C1 segment of cervical spinal cord (tissue), 14 donors: ENCODE measurements at regions not wholly inside any gene's neighbourhood (a gene's known extent, or its start where the extent isn't known, plus 50 kb on each side); places are given as distances from the start of the nearest gene placed in this dataset.
"Not testable (repeated sequence)": the region's sequence is repeated elsewhere in the genome, so short reads cannot be mapped to it uniquely, and the experiment has no call there.

Source experiments
- DNase-seq, 14 donors: peaks; one replicate each; lab custom pipeline; 2025; lab: John Stamatoyannopoulos, UW

DNA sequence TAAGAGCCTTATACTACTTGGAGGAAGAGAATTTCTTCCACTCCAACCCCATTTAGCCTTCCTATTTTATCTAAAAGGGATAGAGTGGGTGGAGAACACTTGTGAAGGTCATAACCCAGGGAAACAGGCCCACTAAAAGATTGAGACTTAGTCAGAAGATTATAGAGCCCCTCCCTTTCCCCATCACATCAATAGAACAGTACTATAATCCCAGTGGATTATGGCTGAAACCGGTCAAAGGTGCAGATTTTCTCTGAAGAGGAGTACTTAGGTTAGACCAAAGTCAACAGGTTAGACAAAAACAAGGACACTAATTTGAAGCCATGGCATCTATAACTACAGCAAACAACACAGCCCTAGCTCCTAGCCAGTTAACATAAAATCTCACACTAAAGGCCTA, 330.9 kb upstream of the NOX3 start:
- DNase-seq: no peak

DNA sequence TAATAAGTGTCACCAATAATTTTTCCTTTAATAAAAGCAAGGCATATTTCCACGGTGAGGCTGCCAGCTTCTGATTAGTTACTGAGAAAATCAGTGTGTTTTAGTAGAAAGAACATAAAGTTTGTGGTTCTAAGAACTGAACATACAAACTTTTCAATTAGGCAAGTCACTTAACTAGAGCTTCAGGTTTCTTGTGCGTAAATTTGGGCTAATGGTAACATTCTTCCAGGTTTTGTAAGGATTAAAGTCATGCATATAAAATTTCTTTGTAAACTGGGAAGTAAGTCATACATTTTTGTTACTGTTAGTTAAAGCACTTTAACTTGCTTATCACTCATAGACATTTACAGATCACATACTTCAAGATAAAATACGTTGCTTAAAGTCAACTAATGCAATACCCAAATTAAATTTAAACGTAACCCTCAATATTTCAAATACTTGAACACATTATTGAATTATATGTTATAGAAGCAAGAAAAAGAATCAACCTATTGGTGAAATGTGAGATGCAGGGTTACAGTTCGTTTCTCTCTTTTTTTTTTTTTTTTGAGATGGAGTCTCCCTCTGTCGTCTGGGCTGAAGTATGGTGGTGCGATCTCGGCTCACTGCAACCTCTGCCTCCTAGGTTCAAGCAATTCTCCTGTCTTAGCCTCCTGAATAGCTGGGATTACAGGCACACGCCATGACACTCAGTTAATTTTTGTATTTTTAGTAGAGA, 327.3 kb upstream of the NOX3 start:
- no peak for DNase-seq

DNA sequence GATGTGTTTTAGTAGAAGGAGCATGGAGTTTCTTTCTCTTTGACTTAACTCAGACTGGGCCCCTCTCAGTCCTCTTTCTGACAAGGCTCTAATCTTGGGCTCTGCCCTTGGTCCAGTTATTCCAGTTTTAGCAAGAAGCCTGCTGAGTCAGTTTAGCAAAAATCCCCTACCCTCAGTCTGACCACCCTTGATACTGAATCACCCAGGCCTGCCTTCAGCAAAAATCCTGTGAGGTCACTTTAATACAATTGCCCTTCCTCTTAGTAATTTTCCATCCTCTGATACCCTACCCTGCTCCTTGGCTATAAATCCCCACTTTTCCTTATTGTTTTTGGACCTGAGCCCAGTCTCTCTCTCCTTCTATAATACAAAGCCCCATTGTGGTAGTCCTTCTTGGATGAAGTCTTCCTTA, 326.7 kb upstream of the NOX3 start:
- DNase-seq: no peak

DNA sequence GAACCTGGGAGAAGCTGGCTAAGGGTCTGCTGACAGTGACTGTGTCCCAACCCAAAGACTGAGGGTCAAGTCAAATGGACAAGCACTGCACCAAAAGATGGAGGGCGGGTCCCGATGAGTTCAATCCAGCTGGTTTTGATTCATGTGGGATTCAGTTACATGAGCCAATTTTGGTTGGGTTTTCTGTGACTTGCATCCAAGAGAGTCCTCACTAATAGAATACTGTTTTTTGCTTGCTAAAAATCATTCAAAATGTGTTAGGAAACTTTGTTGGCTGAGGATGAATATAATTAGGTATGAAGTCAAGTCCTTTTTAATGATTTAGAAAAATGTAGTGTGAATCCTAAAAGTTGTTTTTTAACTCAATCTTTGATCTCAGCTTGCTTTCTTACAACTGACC, 323.8 kb upstream of the NOX3 start:
- DNase-seq: no peak

DNA sequence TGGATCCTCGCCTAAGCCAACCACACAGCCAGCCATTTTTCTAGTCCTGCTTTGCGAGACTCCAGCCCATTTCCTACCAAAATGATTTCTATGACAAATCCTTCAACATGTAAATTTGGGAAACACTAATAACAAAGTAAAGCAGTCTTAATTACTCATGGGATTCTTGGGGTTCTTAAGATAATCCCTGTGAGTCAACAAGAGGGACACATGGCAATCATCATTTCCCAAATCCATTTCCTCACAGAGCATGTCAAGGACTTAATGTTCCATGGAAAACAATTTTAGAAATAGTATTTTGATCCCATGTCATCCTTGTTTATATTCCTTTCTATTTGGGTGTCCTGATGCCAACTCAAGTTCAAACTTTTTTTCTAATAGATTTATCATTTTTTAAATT, 322.7 kb upstream of the NOX3 start:
- no peak for DNase-seq

DNA sequence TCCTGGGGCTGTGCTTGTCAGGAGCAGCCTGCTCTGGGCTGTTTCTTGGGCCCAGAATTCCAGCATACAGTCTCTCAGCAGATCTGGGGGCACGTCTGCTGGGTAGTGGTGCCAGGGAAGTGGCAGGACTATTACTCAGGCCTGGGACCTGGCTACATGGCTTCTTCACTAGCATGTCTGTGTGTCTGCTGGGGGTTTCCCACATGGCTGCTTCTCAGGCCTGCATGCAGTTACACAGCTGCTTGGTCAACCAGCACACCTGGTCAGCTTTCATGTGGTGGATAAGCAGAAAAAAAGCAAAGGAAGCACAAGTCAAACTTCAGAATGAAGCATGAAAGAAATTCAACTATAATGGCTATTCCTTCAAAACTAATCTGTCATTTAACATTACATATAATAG, 316.2 kb upstream of the NOX3 start:
- DNase-seq: no peak

DNA sequence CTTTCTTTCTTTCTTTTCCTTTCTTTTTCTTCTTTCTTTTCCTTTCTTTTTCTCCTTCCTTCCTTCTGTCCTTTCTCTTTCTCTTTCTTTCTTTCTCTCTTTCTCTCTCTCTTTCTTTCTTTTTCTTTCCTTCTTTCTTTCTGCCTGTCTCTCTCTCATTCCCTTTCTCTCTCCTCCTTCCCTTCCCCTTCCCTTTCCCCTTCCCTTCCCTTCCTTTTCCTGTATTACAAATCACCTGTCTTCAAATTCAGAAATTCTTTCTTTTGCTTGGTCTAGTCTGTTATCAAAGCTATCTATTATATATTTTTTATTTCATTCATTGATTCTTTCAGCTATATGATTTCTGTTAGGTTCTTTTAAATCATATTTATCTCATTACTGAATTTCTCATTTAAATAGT, 315.2 kb upstream of the NOX3 start:
- DNase-seq: no peak

DNA sequence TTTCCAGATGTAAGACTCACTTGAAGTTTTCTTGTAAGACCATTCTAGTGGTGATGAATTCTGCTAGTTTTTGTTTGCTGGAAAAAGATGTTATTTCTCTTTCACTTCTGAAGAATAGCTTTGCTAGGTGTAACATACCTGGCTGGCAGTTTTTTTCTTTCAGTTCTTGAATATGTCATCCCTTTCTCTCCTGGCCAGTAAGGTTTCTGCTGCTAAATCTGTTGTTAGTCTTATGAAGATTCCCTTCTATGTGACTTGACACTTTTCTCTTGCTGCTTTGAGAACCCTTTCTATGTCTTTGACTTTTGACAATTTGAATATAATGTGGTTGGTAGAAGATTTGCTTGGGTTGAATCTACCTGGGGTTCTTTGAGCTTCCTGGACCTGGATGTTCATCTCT, 314.7 kb upstream of the NOX3 start:
- DNase-seq: no peak

DNA sequence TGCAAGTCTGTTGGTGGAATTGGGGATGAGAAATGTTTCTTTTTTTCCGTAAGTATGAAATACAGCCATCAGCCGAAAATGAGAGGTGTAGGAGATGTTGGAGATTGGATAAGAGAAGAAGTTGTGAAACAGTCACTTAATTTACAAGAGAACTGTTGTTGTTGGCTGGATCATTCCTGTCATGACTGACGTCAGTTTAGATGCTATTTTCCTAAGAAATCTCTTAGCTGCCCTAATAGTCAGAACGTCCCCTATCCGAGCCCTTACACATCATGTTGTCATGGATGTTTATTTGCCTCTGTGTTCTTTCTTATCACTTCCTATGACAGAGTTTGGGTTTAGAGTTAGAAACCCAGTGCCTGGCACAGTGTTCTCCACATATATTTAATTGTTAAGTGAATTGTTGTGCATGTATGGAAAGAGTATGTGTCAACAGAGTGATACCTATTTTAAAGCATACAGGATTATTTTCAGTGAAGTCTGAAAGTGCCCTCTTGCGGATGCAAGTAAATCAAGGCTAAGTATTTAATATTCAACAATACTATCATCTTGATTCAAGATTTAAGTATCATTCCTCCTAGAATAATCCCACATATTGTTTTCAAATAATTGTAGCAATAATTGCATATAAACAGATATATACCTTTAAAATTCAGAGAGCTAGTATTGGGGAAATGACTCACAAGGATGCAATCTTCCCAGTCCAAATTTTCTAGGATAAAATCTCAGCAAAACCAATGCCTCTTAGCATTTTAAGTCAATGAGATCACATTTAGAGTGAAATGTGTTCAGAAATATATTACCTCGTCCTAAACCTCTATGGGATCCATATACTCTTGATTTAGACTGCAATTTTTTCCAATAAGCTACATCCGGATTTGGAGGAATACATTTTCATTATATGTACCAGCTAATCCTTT, 309.9 kb upstream of the NOX3 start:
- no peak for DNase-seq

DNA sequence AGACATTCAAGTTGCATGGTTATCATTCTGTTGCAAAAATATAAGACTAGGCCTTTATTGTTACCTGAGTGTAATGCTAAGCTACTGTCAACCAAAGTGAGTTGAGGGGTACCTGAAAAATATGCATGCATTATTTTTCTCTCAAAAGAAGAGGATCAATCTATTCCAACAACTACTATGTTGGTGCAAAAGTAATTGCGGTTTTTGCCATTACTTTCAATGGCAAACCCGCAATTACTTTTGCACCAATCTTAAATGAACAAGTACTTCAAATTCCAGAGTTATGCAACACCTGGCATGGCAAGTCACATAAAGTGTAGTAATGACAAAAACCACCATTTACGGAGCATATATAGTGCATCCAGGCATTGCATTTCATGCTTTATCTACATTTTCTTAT, 307.0 kb upstream of the NOX3 start:
- DNase-seq: no peak

DNA sequence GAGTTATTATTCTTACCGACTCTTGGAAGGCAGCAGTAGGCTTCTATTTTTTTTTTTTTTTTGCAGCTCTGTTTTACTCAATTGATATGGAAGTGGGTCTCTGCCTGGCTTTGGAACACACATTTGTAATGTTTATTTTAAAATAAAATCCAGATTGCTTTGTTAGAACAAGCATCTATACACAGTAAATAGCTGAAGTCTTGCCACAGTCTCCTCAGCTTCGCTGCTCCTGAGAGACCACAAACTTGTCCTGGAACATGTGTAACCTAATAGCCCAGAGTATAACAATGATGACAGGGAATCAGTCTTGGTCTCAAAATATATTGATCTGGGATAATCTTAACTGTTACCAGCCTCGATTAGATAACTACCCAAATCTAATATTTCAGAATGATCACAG, 299.8 kb upstream of the NOX3 start:
- DNase-seq: no peak

DNA sequence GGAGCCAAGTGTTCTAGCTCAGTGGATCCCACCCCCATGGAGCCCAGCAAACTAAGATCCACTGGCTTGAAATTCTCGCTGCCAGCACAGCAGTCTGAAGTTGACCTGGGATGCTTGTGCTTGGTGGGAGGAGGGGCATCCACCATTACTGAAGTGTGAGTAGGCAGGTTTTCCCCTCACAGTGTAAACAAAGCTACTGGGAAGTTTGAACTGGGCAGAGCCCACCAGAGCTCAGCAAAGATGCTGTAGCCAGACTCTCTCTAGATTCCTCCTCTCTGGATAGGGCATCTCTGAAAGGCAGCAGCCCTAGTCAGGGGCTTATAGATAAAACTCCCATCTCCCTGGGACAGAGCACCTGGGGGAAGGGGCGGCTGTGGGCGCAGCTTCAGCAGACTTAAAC, 293.1 kb upstream of the NOX3 start:
- DNase-seq: not testable (repeated sequence)

DNA sequence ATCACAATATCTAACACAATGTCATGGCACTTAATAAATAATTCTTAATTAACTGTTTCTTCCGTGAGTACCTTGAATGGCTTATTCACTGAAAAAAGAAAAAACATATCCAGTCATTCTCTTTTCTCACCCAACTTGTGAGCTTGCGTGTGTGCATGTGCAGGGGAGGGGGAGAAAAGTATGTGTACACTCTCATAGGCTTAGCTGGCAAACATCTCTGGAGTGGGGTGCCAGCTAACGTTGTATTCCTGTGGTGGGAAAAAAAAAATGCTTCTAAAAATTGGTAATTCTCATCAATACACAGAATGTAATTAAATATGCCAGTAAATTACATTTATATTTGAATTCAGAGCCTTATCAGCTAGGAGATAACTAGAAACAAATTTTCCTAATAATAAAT, 291.9 kb upstream of the NOX3 start:
- DNase-seq: no peak

DNA sequence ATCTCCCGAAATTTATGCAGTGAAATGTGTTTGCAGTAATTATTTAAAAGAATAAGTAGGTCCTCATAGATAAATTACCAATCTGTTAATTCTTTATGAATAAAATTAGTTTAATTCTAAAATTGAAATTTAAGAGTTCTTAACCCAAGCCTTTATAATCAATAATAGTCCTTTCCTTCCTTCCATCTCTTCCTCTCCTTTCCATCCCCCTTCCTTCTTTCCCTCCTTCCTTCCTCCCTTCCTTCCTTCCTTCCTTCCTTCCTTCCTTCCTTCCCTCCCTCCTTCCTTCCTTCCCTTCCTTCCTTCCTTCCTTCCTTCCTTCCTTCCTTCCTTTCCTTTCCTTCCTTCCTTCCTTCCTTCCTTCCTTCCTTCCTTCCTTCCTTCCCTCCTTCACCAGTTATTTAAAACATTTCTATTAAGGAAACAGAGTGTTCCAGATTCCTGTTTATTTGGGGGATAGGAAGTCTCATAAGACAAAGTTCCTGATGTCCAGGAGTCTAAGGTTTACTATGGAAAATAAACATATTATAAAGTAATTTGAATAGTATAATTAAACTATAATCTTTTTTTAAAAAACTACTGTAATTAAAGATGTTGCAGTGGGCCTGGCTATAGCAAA, 285.3 kb upstream of the NOX3 start:
- DNase-seq: no peak

DNA sequence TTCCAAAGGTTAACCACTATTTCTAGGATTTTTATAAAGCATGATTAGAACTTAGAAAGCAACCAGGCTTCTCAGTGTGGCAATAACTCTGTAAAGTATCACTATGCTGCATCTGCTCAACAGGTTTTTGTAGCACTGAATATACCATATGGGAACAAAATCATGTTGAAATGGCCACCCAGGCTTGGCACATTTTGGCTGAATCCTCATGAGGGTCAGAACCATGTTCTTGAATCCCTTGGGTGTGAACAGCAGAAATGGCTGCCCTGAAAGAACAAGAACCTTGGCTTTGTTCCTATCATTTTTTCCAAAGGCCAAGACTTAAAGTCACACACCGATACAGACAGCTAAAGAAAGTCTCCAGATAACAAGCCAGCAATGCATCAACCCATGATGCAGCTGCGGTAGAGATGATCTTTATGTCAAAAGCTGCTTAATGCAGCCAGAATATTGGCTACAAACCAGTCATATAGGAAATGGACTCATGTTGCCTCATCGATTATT, 283.0 kb upstream of the NOX3 start:
- DNase-seq: no peak

DNA sequence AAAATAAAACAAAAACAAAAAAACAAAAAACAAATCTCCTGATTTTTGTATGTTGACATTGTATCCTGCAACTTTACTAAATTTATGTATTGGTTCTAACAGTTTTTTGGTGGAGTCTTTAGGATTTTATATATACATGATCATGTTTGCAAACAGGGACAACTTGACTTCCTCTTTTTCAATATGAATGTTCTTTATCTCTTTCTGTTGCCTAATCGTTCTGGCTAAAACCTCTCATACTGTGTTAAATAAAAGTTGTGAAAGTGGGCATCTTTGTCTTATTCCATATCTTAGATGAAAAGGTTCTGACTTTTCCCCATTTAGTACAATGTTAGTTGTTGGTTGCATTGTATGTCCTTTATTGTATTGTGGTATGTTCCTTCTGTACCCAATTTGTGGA, 261.7 kb upstream of the NOX3 start:
- DNase-seq: no peak

DNA sequence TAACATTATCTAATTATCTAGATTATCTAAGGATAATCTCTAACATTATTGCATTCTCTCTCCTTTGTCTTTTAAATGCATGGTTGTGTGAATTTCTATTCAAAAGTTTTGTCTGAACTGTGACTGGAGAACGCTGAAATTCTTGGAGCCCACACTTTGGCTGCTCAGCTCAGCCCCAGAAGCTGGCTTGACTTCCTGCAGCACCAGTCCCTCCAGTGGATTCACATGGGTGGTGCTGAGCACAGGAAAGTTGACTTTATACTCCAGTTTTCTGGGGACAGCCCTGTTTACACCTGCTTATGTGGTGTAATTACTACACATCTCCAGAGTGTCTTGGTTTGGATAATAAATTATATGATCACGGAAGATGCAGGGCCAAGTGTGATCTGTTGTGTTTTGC, 255.1 kb upstream of the NOX3 start:
- DNase-seq: no peak

DNA sequence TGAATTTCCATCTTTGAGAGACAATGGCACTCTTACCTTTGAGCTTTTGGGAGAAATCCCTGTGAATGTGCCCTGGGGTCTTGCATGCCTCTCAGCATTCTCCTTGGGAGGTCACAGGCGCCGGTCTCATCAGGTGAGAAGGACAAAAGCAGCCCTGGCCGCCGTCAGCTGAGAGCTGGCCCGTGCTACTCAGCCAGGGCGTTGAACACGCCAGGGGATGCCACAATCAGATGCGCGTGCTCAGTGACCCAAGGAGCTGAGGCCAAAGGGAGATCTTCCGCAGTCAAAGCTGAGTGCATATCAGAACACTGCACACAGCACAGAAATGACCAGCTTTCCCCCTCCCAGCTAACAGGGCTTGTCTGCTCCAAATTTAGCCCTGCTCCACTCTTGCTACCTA, 253.6 kb upstream of the NOX3 start:
- DNase-seq: no peak

DNA sequence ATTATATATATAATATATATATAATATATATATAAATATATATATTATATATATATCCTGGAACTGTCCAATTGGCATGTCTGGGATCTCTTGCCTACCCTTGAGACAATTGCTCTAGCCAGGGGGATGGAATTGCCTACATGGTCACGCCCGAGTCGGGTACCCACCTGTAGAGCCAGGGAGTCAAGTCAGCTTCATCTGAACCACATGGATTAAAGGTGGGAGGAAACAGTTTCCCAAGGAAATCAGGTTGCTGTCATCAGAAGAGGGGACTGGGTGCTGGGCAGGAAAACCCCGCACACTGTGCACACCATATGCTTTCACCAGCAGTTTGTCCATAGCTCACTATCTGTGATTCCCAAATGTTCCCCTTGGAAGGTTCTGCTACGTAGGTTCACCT, 252.5 kb upstream of the NOX3 start:
- no peak for DNase-seq

DNA sequence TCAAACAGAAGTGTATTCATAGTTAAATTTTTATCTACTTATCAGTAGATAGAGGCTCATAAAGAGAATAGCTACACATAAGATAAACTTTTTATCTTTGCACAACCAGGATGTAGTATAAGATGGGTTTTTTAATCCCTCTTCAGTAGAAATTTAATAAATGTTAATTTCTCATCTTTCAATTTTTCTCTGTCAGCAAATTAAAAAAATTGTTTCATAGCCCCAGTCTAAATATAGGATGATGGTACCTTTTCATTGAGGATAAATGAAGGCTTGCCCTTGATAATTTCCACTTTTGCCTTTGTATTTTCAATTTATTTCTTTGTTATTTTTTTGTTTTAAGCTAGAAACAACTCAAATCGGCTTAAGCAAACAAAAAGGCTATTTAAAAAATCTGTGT, 251.2 kb upstream of the NOX3 start:
- no peak for DNase-seq

DNA sequence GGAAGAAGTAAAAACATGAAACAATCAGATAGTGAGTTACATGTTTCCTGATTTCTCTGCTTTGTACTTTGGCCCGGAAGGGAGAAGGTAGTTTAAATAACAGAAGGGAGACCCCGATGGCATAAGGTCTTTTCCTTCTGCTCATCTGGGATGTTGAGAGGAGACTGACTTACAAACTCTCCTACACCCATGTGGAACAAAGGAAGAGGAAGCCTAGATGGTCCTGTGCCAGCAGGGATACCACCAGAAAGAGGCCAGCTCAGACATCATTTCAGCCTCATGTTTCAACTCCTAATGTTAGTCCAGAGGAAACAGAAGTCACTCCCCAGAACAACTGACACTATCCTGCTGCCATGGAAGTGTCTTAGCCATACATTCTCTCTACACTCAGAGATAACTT, 250.7 kb upstream of the NOX3 start:
- DNase-seq: no peak

DNA sequence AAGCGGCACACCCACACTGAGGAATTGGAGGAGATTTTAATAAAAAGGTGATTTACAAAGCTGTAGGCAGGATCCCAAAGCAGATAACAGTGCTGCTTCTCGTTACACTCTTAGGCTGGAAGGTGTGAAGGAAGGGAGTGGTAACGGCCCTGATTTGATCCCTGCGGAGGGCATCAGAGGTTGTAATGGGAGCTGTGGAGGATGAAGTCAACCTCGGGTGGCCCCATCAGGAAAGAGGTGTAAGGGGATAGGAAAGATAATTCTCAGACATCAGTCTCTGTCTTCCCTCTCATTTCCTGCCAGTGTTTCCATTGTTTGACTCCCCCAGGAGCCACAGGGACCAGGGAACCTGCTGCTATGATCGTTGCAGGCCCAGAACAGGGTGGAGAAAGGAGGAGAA, 245.7 kb upstream of the NOX3 start:
- DNase-seq: no peak

DNA sequence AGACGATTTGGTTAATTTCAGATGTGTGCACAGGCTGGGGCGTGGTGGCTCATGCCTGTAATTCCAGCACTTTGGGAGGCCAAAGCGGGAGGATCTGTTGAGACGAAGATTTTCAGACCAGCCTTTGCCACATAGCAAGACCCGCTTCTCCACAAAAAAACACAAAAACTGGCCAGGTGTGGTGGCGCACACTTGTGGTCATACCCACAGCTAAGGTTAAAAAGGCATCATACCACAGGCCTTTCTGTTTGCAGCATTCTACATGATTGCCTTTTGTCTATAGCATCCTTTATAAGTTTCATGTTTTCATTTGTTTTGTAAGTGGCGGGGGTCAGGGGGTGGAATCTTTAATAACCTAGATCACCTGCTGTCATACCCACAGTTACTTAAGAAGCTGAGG, 239.9 kb upstream of the NOX3 start:
- DNase-seq: no peak
